Esophagus squamous epithelium (tissue), 5 donors: ENCODE measurements at regions not wholly inside any gene's neighbourhood (a gene's known extent, or its start where the extent isn't known, plus 50 kb on each side); places are given as distances from the start of the nearest gene placed in this dataset.

Source experiments
- DNase-seq: peaks from one replicate; lab custom pipeline; 2025; lab: John Stamatoyannopoulos, UW
- H3K27ac ChIP-seq, 4 donors: fragments of 200-600 bp; sonication (generic); one replicate each; pipeline ENCODE4 v1.5.1; 2016 to 2019; ENCODE audit warnings: mild to moderate bottlenecking in 1 of 4
- H3K27me3 ChIP-seq, 4 donors: fragments of 200-600 bp; sonication (generic); 1 replicate in 3 of 4; 2 replicates in 1 of 4; pipeline versions ENCODE4 v1.5.1 to v1.6.0; 2017 to 2021; ENCODE audit warnings: antibody characterized with exemption in 1 of 4
- H3K36me3 ChIP-seq, 3 donors: fragments of 200-600 bp; sonication (generic); one replicate each; pipeline ENCODE4 v1.5.1; 2016 to 2019
- H3K4me1 ChIP-seq, 3 donors: fragments of 200-600 bp; sonication (generic); one replicate each; pipeline ENCODE4 v1.5.1; 2017 to 2019
- H3K4me3 ChIP-seq, 4 donors: fragments of 200-600 bp; sonication (generic); 1 replicate in 3 of 4; 2 replicates in 1 of 4; pipeline ENCODE4 v1.5.1; 2016 to 2019; ENCODE audit warnings: mild to moderate bottlenecking in 2 of 4, moderate library complexity in 1 of 4
- H3K9me3 ChIP-seq, 3 donors: fragments of 200-600 bp; sonication (generic); one replicate each; pipeline ENCODE4 v1.5.1; 2016 to 2019
- CTCF ChIP-seq, 6 experiments: fragments of 450-650 bp in 4 of 6; fragments of 200-600 bp in 2 of 6; sonication (generic) in 2 of 6; IDR thresholded peaks; one replicate each; pipeline ENCODE4 v1.5.1; 2016 to 2019; ENCODE audit warnings: antibody characterized with exemption in 6 of 6, mild to moderate bottlenecking in 4 of 6, moderate library complexity in 4 of 6
- POLR2A ChIP-seq, 4 donors: fragments of 450-650 bp; IDR thresholded peaks; one replicate each; pipeline ENCODE4 v1.6.1; 2017; ENCODE audit warnings: antibody characterized with exemption in 4 of 4, mild to moderate bottlenecking in 4 of 4, moderate library complexity in 3 of 4
- WGBS, 2 donors: methylation state at CpG; one replicate each; pipeline ENCODE4 v1.1.5; 2018; 5-methylcytosine and 5-hydroxymethylcytosine counted together
- intact Hi-C: fragments of 100-400 bp; cut with DNase I; formaldehyde crosslinking; loops from one replicate; pipeline ENCODE4 v1.15.0; 2022
- donor health status: DM: yes; HTN: yes; CAD: no.

DNA sequence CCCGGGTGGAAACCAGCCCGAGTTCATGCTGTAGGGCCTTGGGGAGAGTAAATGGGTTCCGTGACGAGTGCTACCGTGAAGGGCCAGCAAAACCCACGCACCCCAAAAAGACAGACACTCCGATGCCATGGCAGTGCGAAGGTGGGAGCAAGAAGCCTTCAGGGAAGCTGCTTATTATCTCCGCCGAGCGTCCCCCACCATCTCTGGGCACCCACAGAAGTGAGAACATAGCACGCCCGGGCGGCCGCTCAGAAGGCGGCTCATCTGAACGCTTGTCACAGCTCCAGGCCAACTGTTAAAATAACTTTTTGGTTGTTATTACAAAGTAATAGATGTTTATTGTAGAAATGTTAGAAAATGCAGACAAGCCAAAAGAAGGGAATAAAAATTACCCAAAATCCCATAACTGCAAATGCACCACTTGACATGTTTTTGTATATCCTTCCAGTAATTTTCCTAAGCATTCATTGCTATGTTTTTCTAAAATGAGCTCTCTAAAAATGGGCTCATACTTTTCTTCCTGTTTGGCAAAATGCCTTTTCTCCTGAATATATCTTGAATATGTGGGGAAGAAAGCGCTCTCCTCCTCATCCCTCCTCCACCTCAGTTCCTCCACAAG lies 234.9 kb downstream of the NPHP4 start:
- 59 to 67% methylated on average over 10 to 18 of the region's 18 CpGs for WGBS, 2 donors
- Histone ChIP-seq H3K4me3 (no peak overlapping the region), H3K27me3 (peaks cover 0 to 51% (median 0%) of the 10 kb centered on the region in 4 donors), H3K9me3 (no peaks in the 10 kb centered on the region), H3K36me3 (no peaks in the 10 kb centered on the region), H3K27ac (no peak overlapping the region), H3K4me1 (no peaks in the 10 kb centered on the region)
- DNase-seq: no peak
- intact Hi-C loops: no loop called here
- TF ChIP-seq CTCF (IDR thresholded peaks at IDR 0.05): no peak
- no peak for TF ChIP-seq POLR2A (IDR thresholded peaks at IDR 0.05)

GRCh38 chr1:5756434-5757186 lies 235.6 kb downstream of the NPHP4 start:
- peaks cover 0 to 54% (median 0%) of the 10 kb centered on the region in 4 donors for H3K27me3 ChIP-seq
- no peaks in the 10 kb centered on the region for H3K9me3 ChIP-seq
- H3K4me3 ChIP-seq: no peak overlapping the region
- TF ChIP-seq POLR2A (IDR thresholded peaks at IDR 0.05): no peak
- TF ChIP-seq CTCF (IDR thresholded peaks at IDR 0.05): no peak
- no peaks in the 10 kb centered on the region for H3K36me3 ChIP-seq
- no peak for DNase-seq
- H3K27ac ChIP-seq: no peak overlapping the region
- no peaks in the 10 kb centered on the region for H3K4me1 ChIP-seq
- intact Hi-C loops: no loop called here
- 73 to 88% methylated on average over 11 to 14 of the region's 21 CpGs for WGBS, 2 donors

DNA sequence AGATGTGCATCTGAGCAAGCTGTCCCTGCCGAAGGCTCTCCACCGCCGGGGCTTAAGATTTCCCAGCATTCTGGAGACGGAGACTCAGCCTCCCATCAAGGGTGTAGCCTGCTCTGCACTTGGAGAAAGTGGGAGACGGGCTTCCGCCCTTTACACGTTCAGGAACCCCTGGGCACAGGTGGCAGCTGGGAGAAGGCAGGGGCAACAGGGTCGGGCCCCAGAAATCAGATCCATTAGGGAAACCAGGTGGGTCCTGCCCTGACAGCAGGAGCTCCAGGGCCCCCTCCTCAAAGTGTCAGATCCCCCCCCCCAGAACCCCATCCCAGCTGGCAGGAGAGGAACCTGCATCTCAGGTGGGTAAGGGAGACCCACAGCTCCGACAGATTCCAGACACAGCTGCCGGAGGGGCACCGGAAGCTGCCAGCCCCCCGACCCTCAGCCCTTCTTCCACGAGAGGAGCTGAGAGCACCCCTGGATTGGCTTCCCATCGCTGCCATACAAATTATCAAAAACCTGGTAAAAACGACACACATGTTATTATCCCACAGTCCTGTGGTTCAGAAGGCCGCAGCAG lies 236.6 kb downstream of the NPHP4 start:
- no peaks in the 10 kb centered on the region for H3K36me3 ChIP-seq
- no peak for TF ChIP-seq CTCF (IDR thresholded peaks at IDR 0.05)
- TF ChIP-seq POLR2A (IDR thresholded peaks at IDR 0.05): no peak
- peaks cover 0 to 63% (median 0%) of the 10 kb centered on the region in 4 donors for H3K27me3 ChIP-seq
- no peaks in the 10 kb centered on the region for H3K4me1 ChIP-seq
- H3K9me3 ChIP-seq: no peaks in the 10 kb centered on the region
- WGBS, 2 donors: 75% methylated on average over 2 of the region's 16 CpGs; no CpG with 5 or more reads in 1 of the 2 donors
- no peak overlapping the region for H3K4me3 ChIP-seq
- H3K27ac ChIP-seq: no peak overlapping the region
- intact Hi-C loops: no loop called here
- no peak for DNase-seq

- TF ChIP-seq CTCF (IDR thresholded peaks at IDR 0.05) (no peak), POLR2A (IDR thresholded peaks at IDR 0.05) (no peak)
- H3K9me3 ChIP-seq: no peaks in the 10 kb centered on the region
- DNase-seq: no peak
- 75 to 89% methylated on average over 3 to 12 of the region's 14 CpGs for WGBS, 2 donors
- no peaks in the 10 kb centered on the region for H3K36me3 ChIP-seq
- no peak overlapping the region for H3K27ac ChIP-seq
- intact Hi-C loops: no loop called here
- H3K4me3 ChIP-seq: no peak overlapping the region
- H3K27me3 ChIP-seq: peaks cover 0 to 70% (median 0%) of the 10 kb centered on the region in 4 donors
- no peaks in the 10 kb centered on the region for H3K4me1 ChIP-seq
These were observed 237.2 kb downstream of the NPHP4 start for GRCh38 chr1:5754817-5755551.
